HL-60 (cell line): ENCODE measurements at regions not wholly inside any gene's neighbourhood (a gene's known extent, or its start where the extent isn't known, plus 50 kb on each side); places are given as distances from the start of the nearest gene placed in this dataset.

ENCODE experiments used
- DNase-seq, 2 experiments: peaks; one replicate each; pipeline ENCODE4 v3.0.0-alpha.2; 2010 to 2020; ENCODE audit warnings: low read depth in 1 of 2, low spot score in 1 of 2
- H3K27ac ChIP-seq: fragments of 250-450 bp; sonication (Bioruptor Pico); replicated peaks from 2 replicates; pipeline ENCODE4 v1.5.1; 2020; ENCODE audit warnings: mild to moderate bottlenecking, moderate library complexity
- H3K27me3 ChIP-seq: fragments of 250-450 bp; sonication (Bioruptor Pico); 2 replicates; pipeline ENCODE4 v1.5.1; 2021; ENCODE audit warnings: mild to moderate bottlenecking, moderate library complexity; ENCODE audit not compliant: insufficient read depth, poor library complexity, severe bottlenecking
- H3K4me3 ChIP-seq: replicated peaks from 2 replicates; pipeline ENCODE4 v1.5.1; 2011; ENCODE audit warnings: mild to moderate bottlenecking, control low read depth, low read length; ENCODE audit not compliant: insufficient read depth
- CTCF ChIP-seq: IDR thresholded peaks from one replicate; pipeline ENCODE4 v1.5.1; 2011; ENCODE audit warnings: low read length, control low read depth, inconsistent platforms; ENCODE audit not compliant: insufficient read depth
- GABPA ChIP-seq: IDR thresholded peaks from 2 replicates; pipeline ENCODE4 v1.6.1; 2012; ENCODE audit warnings: low read depth
- POLR2AphosphoS5 ChIP-seq: IDR thresholded peaks from 2 replicates; pipeline ENCODE4 v1.6.1; 2012; ENCODE audit warnings: low read depth
- REST ChIP-seq: IDR thresholded peaks from 2 replicates; pipeline ENCODE4 v1.6.1; 2012; ENCODE audit warnings: low read depth; ENCODE audit not compliant: insufficient replicate concordance
- SPI1 ChIP-seq: IDR thresholded peaks from 2 replicates; pipeline ENCODE4 v1.6.1; 2012; ENCODE audit warnings: low read depth, mild to moderate bottlenecking, borderline replicate concordance

- Histone ChIP-seq H3K27ac (no peak overlapping the region), H3K27me3 (no peaks in the 10 kb centered on the region), H3K4me3 (no peak overlapping the region)
- no peak for DNase-seq
- TF ChIP-seq SPI1, result no peak
- TF ChIP-seq GABPA, result no peak
- no peak for TF ChIP-seq CTCF
- TF ChIP-seq REST, result no peak
- no peak for TF ChIP-seq POLR2AphosphoS5
Observed at GRCh38 chr2:76381624-76382023, 670.9 kb upstream of the GCFC2 start.

GRCh38 chr2:76378140-76378539, 667.4 kb upstream of the GCFC2 start:
- H3K4me3 ChIP-seq, result no peak overlapping the region
- TF ChIP-seq SPI1 (no peak), REST (no peak), CTCF (no peak), GABPA (no peak), POLR2AphosphoS5 (no peak)
- no peaks in the 10 kb centered on the region for H3K27me3 ChIP-seq
- DNase-seq, result no peak
- no peak overlapping the region for H3K27ac ChIP-seq

GRCh38 chr2:76341439-76341838, 630.7 kb upstream of the GCFC2 start:
- DNase-seq, result no peak
- no peak for TF ChIP-seq CTCF
- no peak for TF ChIP-seq POLR2AphosphoS5
- TF ChIP-seq SPI1, result no peak
- TF ChIP-seq GABPA, result no peak
- TF ChIP-seq REST, result no peak
- Histone ChIP-seq H3K27ac (no peak overlapping the region), H3K27me3 (no peaks in the 10 kb centered on the region), H3K4me3 (no peak overlapping the region)
